ENCODE measurements at regions not wholly inside any gene's neighbourhood (a gene's known extent, or its start where the extent isn't known, plus 50 kb on each side); places are given as distances from the start of the nearest gene placed in this dataset.

DNA sequence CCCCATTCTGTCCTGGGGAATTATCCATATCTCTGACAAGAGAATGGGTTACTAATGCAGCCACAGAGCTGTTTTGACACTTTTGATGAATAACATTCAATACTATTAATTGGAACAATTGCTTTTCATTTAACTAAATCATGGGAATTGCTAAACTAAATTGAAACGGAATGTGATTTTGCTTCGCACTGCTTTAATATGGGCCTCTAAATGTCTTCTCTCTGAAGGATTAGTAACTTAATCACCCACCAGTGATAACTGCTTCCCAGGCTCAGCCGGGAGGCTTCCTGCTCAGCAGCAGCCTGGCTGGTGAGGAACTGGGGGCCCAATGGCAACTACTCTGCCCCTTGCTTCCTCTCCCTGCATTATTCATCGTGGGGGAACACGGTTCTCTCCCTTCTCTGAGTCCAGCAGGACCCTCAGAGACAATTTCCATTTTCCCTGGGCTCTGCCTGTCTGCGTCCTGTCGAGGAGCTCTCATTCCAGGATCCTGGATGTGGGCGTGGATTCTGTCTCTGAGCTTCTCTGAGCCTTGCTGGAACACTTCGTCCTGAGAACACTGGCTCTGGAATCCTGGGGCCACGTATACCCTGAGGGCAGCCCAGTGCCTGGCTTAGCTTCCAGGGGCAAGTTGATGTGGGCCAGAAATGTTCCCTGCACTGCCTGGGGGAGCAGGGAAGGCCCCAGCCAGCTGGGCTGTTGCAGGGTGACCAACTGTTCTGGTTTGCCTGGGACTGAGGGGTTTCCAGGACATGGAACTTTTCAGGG, 308.9 kb downstream of the DHX35 start:
- DNase-seq: no peak

GRCh38 chr20:39269493-39270217, 307.5 kb downstream of the DHX35 start:
- no peak for DNase-seq

DNA sequence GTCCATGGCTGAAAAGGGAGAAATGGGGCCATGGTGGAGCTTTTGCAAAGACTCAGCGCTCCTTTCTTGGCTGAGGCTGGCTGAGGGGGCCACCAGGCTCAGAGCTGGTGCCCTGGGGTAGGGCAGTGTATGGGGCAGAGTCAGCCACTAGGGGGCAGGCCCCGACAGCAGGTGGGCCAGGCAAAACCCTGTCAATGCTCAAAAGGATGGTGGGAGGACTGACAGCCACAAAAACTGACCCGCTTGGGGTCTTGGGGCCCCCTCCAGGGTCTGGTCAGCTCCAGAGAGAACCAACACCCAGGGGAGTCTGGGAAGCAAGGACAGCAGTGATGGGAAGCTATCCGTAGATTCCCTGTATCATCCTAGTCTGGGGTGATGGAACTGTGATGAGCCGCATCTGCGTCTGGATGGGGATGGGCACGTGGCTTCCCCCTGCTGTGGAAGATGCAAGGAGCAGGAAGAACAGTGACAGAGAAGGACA, 306.9 kb downstream of the DHX35 start:
- DNase-seq: peak; percentile 30

- no peak for DNase-seq
Measured at GRCh38 chr20:39268491-39268951, 306.4 kb downstream of the DHX35 start.

DNA sequence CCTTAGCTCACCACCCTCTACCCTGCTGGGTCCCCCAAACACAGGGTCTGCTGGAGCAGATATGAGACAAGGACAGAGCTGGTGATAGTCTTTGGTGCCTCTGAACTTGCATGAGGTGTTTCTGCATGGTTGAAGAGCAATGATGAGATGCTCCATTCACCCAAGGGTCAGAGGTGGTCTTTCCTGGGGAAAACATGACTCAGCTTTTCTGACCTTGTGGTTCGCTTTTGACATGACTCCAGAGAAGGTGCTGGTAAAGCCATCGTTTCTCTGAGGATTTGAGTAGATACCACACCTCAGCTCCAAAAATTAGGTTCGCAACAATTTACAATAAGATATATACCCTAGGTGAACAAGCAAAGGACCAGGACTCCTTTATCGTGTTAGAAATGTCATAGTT, 304.8 kb downstream of the DHX35 start:
- DNase-seq: no peak

DNA sequence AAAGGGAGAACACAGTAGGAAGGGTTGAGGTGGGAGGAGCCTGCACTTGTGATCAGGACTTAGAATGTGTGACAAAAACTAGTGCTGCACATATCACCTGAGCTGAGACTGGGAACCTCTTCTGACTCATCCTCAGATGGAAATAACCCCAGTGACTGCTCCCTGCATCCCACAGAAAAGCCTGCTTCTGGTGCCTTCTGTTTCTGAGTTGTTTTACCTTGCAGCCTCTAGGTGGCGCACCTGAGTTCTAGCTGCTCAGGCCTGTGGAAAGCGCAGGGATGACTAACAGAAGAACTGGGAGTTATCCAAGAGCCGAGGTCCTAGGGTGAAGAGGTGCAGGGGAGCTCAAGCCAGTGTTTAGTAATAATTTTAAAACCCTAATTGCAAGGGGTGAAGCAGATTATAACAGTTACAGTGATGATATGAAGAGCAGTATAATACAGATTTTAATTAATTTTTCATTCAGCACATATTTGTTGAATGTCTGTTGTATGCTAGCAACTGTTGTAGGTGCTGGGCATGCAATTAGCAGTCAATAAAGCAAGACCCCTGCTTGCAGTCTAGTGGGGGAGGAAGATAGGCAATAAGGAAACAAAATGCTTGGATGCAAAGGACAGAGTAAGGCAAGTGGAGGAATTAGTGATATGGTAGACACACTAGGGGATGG, 302.5 kb downstream of the DHX35 start:
- DNase-seq: peak; percentile 47

DNA sequence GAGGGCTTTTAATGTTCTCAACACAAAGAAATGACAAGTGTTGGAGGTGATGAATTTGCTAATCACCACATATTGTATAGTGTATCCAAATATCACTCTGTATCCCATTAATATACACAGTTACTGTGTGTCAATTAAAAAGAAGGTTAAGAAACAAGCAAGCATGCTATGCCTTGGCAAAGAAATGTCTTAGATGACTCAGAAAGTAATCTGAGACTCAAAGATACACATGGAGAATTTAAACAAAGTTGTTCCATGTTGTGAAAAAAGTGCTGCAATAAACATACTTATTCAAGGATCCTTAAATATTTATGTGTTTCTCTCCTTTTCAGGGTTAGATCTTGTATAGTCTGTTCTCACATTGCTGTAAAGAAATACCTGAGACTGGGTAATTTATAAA, 300.9 kb downstream of the DHX35 start:
- DNase-seq: no peak

DNA sequence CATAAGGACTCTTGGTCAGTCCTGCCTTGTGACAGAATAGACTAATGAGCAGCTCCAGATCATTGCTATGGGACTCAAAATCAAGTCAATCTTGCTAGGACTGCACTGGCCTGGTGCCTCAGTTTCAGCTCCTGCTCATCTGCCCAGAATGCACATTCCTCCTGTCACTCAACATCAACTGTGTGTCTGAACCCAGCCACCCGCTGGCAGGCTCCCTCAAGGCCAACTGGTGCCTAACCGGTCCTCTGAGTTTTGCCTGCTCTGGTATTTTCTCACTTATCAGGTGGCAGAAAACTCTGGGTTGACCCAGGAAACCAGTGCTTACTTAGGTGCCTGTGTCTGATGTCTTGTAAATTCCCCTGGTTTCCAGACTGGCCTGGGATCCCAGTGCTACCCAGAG, 297.7 kb downstream of the DHX35 start:
- DNase-seq: no peak

DNA sequence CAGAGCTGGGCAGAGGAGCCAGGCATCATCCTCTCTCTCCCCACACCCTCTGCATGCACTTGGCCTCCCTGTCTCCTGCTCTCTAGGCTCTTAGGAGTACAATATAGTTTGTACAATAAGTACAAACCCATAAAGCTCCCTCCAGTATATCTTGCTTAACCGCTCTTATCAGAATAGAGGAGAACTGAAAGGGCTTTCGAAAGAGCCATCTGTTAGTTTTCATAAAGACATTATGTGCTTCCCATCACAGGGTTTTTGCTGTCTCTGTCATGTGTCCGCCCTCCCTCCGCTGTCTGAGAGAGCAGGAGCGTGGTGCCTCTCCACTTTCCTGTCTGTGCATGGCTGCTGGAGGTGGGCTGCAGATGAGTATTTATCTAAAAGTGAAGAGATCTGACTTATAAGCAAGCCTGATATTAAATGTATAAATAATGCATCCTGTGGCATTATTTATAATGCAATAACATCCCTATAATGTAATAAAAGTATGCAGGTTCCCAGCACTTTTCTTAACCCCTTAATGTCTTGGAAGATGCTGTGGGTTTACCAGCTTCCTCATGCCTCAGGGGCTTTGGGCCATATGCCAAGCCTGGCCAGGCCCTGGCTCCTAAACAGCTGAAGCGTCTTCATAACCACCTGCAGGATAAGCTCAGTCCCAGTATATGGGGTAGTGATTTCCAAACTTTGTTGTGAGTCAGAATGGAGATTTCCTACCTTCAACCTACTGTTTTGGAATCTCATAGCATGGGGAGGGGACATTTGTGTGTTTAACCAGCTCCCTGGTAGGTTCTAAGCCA, 297.1 kb downstream of the DHX35 start:
- no peak for DNase-seq

DNA sequence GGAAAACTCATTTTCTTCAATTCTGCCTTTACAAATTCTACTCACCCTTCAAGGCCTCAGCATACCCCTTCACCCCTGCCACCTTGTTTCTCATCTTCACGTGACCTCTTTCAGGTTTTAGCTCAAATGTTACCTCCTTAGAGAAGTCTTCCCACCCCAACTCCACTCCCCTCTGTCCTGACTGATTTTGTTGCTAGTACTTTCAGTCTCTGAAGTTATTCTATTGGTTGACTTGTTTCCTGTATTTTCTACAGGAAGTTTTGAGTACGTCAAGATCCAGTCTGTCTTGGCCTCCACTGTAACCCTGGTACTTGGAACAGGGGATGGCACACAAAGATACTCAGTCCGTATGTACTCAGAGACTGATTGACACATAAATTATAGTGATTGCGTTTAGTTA, 296.1 kb downstream of the DHX35 start:
- no peak for DNase-seq

DNA sequence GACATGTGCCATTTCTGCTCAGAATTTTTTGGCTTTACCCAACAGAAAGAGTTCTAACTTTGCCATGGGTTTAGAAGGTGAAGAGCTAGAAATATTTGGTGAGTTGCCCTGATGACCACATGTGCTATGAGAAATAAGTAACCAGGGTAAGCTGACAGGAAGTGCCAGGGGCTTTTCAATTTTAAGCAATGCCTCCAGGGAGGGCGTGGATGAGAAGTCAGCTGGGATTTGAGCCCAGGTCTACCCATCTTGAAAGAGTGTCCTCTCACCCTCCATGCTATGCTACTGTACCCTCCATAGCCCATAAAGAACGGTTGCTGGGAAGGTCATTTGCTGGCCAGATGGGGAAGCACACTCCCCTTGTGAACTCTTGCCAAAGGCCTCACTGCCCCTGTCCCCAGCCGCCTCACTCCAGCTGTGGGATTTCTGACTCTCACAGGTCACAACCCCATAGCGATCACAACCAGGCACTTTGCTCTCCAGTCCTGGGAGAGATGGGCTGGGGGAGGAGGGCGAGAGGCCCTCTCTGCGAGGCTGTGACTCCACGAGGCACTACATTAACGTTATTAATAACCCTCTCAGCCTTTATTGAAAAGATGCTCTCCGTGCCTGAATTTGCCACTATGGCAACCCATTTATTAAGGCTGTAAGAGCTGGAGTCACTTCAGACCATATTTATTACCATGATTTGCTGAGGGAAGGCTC, 291.1 kb downstream of the DHX35 start:
- DNase-seq: no peak

GRCh38 chr20:39252035-39252434, 289.9 kb downstream of the DHX35 start:
- no peak for DNase-seq

DNA sequence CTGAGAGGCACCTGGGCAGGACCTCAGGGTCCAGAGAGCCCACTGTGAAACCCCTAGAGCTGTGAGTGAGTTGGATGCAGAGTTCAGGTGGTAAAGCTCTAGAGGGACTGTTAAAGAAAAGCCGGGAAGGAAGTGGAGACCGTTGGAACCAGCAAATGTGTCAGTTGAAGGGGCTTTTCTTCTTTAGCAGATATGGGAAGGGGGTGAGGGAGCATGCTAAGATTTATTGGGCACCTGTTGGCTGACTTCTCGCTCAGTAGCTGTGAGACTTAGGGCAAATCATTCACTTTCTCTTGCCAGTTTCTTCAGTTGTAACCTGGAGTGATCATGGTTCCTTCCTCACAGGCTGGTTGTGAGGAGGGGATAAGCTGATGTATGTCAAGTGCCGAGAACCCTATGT, 287.7 kb downstream of the DHX35 start:
- DNase-seq: no peak

GRCh38 chr20:39248862-39249485, 286.8 kb downstream of the DHX35 start:
- no peak for DNase-seq

DNA sequence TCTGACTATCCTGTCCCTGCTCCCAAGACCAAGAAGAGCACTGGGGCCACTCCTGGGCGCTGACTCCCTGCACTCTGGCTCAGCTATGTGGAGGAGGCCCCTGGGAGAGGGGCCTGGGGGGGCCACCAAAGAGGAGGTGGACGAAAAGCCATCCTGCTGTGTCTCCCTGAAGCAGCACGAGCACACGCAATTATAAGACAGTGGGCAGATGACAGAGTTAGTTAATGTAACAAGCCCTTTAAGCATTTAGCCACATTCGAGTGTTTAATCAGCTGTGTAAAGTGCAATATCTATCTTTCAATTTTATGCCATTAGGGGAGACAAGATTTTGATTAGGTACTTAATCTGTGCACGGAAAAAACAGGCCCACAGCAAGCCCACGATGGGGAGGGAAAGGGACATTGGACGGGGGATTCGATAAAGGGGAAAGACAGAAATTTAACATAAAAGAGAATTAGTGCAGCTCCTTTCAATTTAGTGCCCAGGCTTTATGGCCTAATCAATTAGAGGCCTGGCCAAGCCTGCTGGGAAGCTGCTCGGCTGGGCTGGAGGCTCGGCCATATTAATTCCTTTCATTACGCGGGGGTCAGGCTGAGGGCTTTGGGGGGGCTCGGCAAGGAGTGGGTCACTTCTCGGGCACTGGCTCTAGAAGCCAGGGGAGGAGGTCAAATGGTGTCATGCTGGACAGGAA, 286.2 kb downstream of the DHX35 start:
- no peak for DNase-seq

DNA sequence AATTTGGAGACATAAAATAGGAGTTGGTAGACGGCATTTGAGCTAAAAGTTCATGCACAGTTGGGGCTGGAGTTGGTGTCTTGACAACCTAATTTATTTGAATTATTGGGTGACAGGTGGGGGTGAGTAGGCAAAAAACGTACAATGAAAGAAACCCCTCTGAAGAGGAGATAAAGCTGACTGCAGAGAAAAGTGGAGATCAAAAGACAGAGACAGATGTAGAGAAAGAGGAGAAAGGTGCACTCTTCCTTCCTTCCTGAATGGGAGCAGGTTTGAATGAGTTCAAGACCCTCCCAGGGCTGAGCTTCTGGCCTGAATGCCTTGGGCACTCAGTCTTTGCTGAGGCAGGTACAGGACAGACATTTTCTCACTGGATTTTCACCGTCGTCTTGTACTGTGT, 284.3 kb downstream of the DHX35 start:
- DNase-seq: no peak

GRCh38 chr20:39245685-39246311, 283.7 kb downstream of the DHX35 start:
- DNase-seq: no peak

DNA sequence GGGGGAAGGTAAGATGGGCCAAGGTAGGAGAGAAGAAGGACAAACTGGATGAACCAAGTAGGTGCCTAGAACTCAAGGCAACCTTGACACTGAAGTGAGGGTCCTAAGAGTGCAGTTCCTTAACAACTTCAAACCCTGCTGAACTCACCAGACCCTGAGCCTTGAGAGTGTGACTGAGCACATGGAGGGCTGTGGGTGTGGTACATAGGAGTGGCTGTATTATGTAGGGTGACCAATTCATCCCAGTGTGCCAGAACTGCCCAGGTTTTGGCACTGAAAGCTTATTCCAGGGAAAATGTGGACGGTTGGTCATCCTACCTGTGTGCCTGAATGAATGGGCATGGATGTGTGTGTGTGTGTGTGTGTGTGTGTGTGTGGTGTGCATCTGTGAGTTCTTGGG, 281.8 kb downstream of the DHX35 start:
- DNase-seq: no peak

DNA sequence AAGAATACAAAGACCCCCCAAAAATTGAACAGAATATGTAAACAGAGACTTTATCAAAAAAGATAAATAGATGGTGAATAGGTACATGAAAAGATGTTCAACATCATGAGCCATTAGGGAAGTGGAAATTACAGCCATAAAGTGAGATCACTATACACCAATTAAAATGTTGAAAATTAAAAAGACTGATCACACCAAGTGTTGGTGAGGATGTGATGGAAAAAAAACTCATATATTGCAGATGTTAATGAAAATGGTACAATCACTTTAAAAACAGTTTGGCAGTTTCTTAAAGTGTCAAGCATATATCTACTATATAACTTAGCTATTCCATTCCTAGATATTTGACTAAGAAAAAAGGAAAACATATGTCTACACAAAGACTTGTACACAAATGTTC, 280.5 kb downstream of the DHX35 start:
- DNase-seq: no peak

GRCh38 chr20:39234520-39235095, 272.5 kb downstream of the DHX35 start:
- no peak for DNase-seq
